C4-2B (cell line): ENCODE measurements at regions not wholly inside any gene's neighbourhood (a gene's known extent, or its start where the extent isn't known, plus 50 kb on each side); places are given as distances from the start of the nearest gene placed in this dataset.

Experiments used
- H3K27ac ChIP-seq: fragments of 450-650 bp; 2 replicates; pipeline ENCODE4 v1.5.1; 2017
- ZFX ChIP-seq: fragments of 450-650 bp; IDR thresholded peaks from 2 replicates; pipeline ENCODE4 v1.6.1; 2017
- TF ChIP-seq, protein P1 (sequence below): fragments of 450-650 bp; conservative IDR thresholded peaks from 2 replicates; pipeline ENCODE4 v1.5.1; 2017; ENCODE audit warnings: mild to moderate bottlenecking

DNA sequence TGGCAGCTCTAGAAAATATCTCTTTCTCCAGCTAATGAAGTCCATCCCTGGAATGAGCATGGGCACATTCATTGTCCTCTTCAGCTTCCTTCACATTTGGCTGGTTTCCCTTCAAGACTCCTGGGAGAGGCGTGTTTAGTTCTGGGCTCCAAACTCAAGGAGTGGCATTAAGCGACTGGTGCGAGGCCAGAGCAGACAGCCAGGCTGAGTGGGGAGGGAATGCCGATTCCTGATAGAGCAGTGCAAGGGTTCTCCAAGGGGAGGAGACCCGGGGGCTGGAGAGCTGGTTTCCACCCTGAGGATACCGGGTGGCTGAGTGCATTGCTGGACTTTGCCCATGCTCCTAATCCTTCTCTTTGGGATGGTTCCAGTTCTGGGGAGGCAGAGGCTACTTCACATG lies 372.1 kb downstream of the RPS24 start:
- TF ChIP-seq, protein P1, sequence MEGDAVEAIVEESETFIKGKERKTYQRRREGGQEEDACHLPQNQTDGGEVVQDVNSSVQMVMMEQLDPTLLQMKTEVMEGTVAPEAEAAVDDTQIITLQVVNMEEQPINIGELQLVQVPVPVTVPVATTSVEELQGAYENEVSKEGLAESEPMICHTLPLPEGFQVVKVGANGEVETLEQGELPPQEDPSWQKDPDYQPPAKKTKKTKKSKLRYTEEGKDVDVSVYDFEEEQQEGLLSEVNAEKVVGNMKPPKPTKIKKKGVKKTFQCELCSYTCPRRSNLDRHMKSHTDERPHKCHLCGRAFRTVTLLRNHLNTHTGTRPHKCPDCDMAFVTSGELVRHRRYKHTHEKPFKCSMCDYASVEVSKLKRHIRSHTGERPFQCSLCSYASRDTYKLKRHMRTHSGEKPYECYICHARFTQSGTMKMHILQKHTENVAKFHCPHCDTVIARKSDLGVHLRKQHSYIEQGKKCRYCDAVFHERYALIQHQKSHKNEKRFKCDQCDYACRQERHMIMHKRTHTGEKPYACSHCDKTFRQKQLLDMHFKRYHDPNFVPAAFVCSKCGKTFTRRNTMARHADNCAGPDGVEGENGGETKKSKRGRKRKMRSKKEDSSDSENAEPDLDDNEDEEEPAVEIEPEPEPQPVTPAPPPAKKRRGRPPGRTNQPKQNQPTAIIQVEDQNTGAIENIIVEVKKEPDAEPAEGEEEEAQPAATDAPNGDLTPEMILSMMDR, result no peak
- no peak for TF ChIP-seq ZFX
- H3K27ac ChIP-seq, result no peak overlapping the region

DNA sequence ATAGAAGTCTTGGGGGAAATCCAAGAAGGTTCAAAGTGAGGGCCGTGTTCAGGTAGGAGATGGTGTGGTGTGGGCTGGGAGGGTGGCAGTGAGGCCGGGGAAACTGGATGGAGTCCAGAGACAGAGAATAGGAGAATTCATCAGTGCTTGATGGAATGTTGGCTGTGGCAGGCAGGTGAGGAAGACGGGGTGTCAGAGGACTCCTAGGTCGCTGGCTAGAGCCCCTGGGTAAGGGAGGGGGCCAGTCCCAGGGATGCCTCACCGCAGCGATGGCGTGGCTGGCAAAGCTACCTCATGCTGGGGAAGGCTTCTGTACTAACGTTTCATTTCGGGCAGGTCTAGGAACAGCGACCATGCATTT lies 373.0 kb downstream of the RPS24 start:
- H3K27ac ChIP-seq, result peak overlapping the region; percentile 54; the same call in 1 of the 2 replicates
- TF ChIP-seq, protein P1, result no peak
- no peak for TF ChIP-seq ZFX

DNA sequence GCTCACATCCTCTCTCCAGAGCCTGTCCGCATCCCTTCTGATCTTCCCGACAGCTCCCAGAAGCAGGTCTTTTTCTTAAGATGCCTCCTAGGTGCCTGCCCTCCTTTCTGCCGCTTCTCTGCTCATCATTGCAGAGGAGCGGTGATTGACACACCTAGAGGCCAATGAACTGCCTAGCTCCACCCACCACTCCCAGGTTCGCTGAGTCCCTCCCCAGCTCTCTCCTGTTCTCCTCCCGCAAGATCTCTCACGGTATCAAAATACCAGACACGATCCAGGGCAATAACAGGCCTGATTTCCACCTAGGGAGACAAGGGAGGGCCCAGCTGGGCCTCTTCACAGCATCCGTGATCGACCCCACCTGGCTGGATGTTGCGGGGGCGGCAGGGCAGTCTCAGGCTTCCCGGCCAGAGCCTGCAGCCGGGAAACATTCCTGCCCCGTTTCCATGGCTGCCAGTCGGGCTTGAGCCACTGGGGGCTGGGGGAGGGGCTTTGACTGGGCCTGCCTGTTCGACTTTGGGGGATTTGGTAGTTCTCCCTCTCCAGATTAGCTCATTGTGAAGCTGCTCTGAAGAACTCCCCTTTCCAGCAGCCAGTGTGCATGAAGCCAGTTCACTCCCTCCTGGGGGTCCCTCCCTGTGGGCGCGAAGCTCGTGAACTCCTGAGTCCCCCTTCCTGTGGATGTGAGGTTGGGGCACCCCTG lies 373.5 kb downstream of the RPS24 start:
- H3K27ac ChIP-seq, result peak overlapping the region; percentile 54

DNA sequence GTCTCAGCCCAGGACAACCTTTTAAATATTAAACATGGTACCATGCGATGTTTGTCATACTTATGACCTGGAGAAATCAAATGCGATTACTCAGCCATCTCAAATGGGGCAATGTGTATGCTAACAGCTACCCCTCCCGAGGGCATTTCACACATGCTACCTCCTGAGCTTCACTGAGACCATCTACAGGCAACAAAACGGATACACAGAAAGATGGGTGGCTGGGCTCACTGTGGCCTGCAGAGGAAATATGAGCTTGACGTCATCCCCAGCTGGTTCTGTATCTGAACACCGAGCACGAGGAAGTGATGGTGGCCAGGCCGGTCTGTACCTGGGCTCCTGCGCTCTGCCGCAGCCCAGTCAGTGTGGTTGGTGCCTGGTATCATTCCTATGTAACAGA lies 374.3 kb downstream of the RPS24 start:
- no peak for TF ChIP-seq ZFX
- TF ChIP-seq, protein P1, result no peak
- H3K27ac ChIP-seq, result peak overlapping the region; percentile 54

More for the DNA sequence above, 373.5 kb downstream of the RPS24 start:
- TF ChIP-seq, protein P1, result no peak
- no peak for TF ChIP-seq ZFX

DNA sequence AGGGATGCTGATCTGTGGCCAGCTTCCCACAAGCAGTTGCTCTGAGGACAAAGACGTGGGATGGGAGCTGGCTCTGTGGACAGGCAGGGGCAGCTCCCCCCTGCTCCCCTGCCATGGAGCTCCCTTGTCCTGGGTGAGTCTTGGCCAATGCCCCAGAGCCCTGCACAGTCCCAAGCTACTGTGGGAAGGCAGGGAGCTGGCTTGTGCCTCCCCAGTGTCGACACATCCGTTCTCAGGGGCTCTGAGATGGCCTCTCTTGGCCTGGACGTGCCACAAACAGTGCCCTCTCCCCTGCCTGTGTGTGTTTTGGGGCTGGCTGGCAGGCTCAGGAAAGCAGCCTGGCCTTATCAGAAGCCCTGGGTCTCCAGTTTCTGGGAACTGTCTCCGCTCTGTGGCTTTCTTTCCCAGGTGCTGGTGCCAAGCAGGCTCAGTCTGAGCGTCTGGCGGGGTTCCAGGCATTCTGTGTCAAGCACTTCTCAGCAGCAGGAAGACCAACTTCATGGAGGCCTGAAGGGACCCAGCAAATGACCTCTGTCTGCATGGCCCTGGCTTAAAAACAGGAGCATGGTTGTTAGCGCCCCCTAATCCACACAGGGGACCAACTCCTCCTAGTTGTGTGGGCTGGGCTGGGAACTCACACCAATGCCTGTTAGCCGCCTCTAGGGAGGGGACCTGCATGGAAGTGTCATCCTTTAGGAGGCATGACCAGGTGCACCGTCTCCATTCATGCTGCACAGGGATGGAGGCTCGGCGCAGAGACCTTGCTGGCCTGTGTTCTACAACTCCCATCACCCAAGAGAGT lies 375.2 kb downstream of the RPS24 start:
- TF ChIP-seq, protein P1, result no peak
- TF ChIP-seq ZFX, result no peak
- H3K27ac ChIP-seq, result peak overlapping the region; percentile 54

DNA sequence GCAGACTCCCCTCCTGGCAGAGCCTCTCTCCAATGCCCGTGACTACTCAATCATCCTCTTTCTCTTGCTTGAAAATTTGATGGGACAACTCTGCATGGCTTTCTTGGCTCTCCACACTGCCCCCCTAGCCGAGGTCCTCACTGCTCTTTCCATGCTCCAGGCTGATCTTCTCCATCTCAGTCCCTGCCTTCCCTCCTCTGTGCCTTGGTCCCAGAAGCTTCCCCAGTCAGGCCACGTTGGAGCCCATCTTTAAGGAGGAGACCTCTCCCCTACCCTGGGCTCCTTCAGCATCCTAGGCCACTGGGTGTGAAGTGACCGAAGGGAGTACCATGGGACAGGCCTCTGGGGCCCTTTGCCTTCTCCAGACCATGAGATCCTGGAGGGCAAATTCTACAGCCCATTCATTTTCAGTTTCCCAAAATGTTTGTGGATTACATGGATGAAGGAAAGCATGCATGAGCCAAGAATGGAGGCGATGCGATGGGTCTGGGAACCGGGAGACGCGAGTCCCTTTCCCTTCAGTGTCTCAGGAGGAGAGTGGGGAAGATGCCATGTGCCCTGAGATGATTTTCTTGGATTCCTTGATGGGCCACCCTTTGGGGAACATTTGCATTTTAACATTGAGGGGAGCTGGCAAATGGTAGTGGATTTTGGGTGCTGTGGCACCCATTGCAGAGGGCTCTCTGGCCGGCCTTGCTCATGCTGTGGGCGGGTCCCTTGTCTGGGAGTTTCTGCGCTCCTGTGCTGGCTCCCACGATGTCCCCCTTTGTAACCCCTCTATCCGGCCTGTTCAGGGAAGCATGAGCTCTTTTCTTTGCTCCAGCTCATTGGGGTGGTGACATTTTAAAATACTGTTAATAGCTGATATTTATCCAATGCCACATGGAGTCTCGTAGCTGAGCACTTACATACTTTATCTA lies 376.6 kb downstream of the RPS24 start:
- no peak for TF ChIP-seq ZFX
- TF ChIP-seq, protein P1, result no peak
- peak overlapping the region; percentile 54; the same call in 1 of the 2 replicates for H3K27ac ChIP-seq

DNA sequence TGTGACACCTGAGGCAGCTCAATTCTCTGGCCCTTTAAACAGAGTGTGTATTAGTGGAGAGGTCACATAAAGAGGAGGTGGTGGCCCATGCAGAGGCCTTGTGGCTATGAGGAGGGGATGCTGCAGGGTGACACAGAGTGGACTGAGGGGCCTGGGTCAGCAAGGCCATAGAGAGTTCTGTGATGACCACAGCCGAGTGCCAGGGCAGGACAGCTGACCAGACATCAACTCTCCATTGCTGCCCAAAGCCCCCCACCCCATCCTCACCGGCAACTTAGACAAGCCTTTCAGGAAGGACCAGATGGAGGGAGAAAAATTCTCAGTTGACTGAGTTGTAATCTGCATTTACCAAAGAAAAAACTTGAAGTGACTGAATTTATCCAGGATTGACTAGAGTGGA lies 378.1 kb downstream of the RPS24 start:
- H3K27ac ChIP-seq, result no peak overlapping the region
- TF ChIP-seq ZFX, result no peak
- TF ChIP-seq, protein P1, result no peak
